Trophoblast cell (in vitro differentiated cells and primary cell): ENCODE measurements at regions not wholly inside any gene's neighbourhood (a gene's known extent, or its start where the extent isn't known, plus 50 kb on each side); places are given as distances from the start of the nearest gene placed in this dataset.

ENCODE experiments used
- DNase-seq, 2 donors: peaks; one replicate each; pipeline ENCODE4 v3.0.0-alpha.2; 2016
- H2AFZ ChIP-seq: 2 replicates; pipeline ENCODE4 v1.6.1; 2013; ENCODE audit warnings: low read length, moderate library complexity, mild to moderate bottlenecking; ENCODE audit not compliant: insufficient read depth, poor library complexity
- H2AK5ac ChIP-seq: 2 replicates; pipeline ENCODE4 v1.6.1; 2013; ENCODE audit warnings: mild to moderate bottlenecking, low read length
- H2BK120ac ChIP-seq: 2 replicates; pipeline ENCODE4 v1.6.1; 2013; ENCODE audit warnings: low read length, mild to moderate bottlenecking, moderate library complexity; ENCODE audit not compliant: insufficient read depth, poor library complexity
- H2BK12ac ChIP-seq: 2 replicates; pipeline ENCODE4 v1.6.1; 2013; ENCODE audit warnings: mild to moderate bottlenecking, low read length, moderate library complexity
- H2BK5ac ChIP-seq: 2 replicates; pipeline ENCODE4 v1.6.1; 2013; ENCODE audit warnings: low read length, low read depth, moderate library complexity, mild to moderate bottlenecking; ENCODE audit not compliant: poor library complexity
- H3K14ac ChIP-seq: 2 replicates; pipeline ENCODE4 v1.6.1; 2013; ENCODE audit warnings: mild to moderate bottlenecking, low read length
- H3K18ac ChIP-seq: 2 replicates; pipeline ENCODE4 v1.6.1; 2013; ENCODE audit warnings: mild to moderate bottlenecking, low read length
- H3K23ac ChIP-seq: 2 replicates; pipeline ENCODE4 v1.6.1; 2013; ENCODE audit warnings: low read length
- H3K27ac ChIP-seq: 2 replicates; pipeline ENCODE4 v1.5.1; 2013; ENCODE audit warnings: low read depth, mild to moderate bottlenecking, inconsistent platforms, low read length, moderate library complexity
- H3K27me3 ChIP-seq: 2 replicates; pipeline ENCODE4 v1.6.1; 2013; ENCODE audit warnings: inconsistent platforms, mild to moderate bottlenecking, low read length, moderate library complexity; ENCODE audit not compliant: insufficient read depth
- H3K36me3 ChIP-seq, 2 experiments: 1 replicate in 1 of 2; 2 replicates in 1 of 2; pipeline ENCODE4 v1.6.1; 2013; ENCODE audit warnings: low read length in 2 of 2, mild to moderate bottlenecking in 2 of 2, moderate library complexity in 1 of 2; ENCODE audit not compliant: insufficient read depth in 2 of 2, control insufficient read depth in 1 of 2
- H3K4ac ChIP-seq: 2 replicates; pipeline ENCODE4 v1.6.1; 2013; ENCODE audit warnings: low read depth, mild to moderate bottlenecking, low read length, moderate library complexity
- H3K4me1 ChIP-seq, 2 experiments: 1 replicate in 1 of 2; 2 replicates in 1 of 2; pipeline ENCODE4 v1.6.1; 2013; ENCODE audit warnings: low read length in 2 of 2, mild to moderate bottlenecking in 2 of 2, moderate library complexity in 1 of 2; ENCODE audit not compliant: insufficient read depth in 2 of 2, control insufficient read depth in 1 of 2
- H3K4me2 ChIP-seq: 2 replicates; pipeline ENCODE4 v1.6.1; 2013; ENCODE audit warnings: inconsistent platforms, mild to moderate bottlenecking, low read length, moderate library complexity
- H3K4me3 ChIP-seq: 2 replicates; pipeline ENCODE4 v1.5.1; 2013; ENCODE audit warnings: mild to moderate bottlenecking, low read depth, low read length, inconsistent platforms
- H3K79me1 ChIP-seq: one replicate; pipeline ENCODE4 v1.6.1; 2013; ENCODE audit warnings: low read length
- H3K79me2 ChIP-seq: 2 replicates; pipeline ENCODE4 v1.6.1; 2013; ENCODE audit warnings: low read length, mild to moderate bottlenecking; ENCODE audit not compliant: control insufficient read depth, insufficient read depth, poor library complexity
- H3K9ac ChIP-seq: 2 replicates; pipeline ENCODE4 v1.6.1; 2013; ENCODE audit warnings: mild to moderate bottlenecking, low read length
- H3K9me3 ChIP-seq: 2 replicates; pipeline ENCODE4 v1.6.1; 2013; ENCODE audit warnings: low read depth, mild to moderate bottlenecking, control low read depth, inconsistent platforms, low read length; ENCODE audit not compliant: insufficient read depth
- H4K12ac ChIP-seq: 2 replicates; pipeline ENCODE4 v1.6.1; 2013; ENCODE audit warnings: low read depth, mild to moderate bottlenecking, low read length, moderate library complexity
- H4K8ac ChIP-seq: 2 replicates; pipeline ENCODE4 v1.6.1; 2013; ENCODE audit warnings: low read depth, mild to moderate bottlenecking, low read length, moderate library complexity
- H4K91ac ChIP-seq: one replicate; pipeline ENCODE4 v1.6.1; 2013; ENCODE audit warnings: low read depth, mild to moderate bottlenecking, low read length, moderate library complexity
- WGBS: extraction: QIAGEN DNeasy Blood & Tissue Kit; methylation state at CpG from one replicate; pipeline ENCODE4 v1.1.7; 2013; ENCODE audit warnings: missing lambda C conversion rate; ENCODE audit not compliant: insufficient read length, insufficient coverage; ENCODE audit errors: extremely low coverage; 5-methylcytosine and 5-hydroxymethylcytosine counted together

DNA sequence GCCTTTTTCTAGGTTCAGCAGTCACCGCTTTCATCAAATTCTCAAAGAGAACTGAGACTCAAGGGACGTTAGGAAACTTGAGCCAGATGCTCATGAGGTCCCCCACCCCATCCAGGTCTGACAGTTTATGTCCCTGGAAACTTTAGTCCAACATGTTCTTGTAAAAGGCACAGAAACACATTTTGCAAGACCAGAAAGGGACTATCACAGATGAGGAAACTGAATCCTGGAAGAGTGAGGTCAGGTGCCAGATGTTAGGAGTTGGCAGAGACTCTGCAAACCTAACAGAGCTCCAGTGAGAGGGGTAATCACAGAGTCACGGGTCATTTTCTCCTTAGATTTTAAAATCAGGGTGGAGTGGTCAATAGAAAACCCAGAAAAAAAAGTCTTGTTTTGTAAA is 76.6 kb downstream of the RDH14 start:
- Histone ChIP-seq H3K9ac (no peak overlapping the region), H3K9me3 (no peaks in the 10 kb centered on the region), H3K4me1 (no peaks in the 10 kb centered on the region), H3K27ac (no peak overlapping the region), H3K79me2 (no peaks in the 10 kb centered on the region), H4K12ac (no peak overlapping the region), H2BK5ac (no peak overlapping the region), H2AFZ (no peak overlapping the region), H3K23ac (no peak overlapping the region), H3K4me2 (no peak overlapping the region), H2AK5ac (no peak overlapping the region), H3K4me3 (no peak overlapping the region), H3K36me3 (no peaks in the 10 kb centered on the region), H4K8ac (no peak overlapping the region), H3K14ac (no peak overlapping the region), H3K27me3 (no peaks in the 10 kb centered on the region), H2BK12ac (no peak overlapping the region), H4K91ac (no peak overlapping the region), H3K18ac (no peak overlapping the region), H3K79me1 (no peaks in the 10 kb centered on the region), H3K4ac (no peak overlapping the region), H2BK120ac (no peak overlapping the region)
- WGBS = no CpG with 5 or more reads among the region's 3 CpGs
- DNase-seq = no peak

- H4K12ac ChIP-seq = no peak overlapping the region
- no peak overlapping the region for H2BK12ac ChIP-seq
- H3K36me3 ChIP-seq = no peaks in the 10 kb centered on the region
- H3K4me1 ChIP-seq = no peaks in the 10 kb centered on the region
- no peaks in the 10 kb centered on the region for H3K79me1 ChIP-seq
- no peak overlapping the region for H3K4me2 ChIP-seq
- no peak overlapping the region for H2BK5ac ChIP-seq
- H2AK5ac ChIP-seq = no peak overlapping the region
- H3K4me3 ChIP-seq = no peak overlapping the region
- no peak overlapping the region for H2BK120ac ChIP-seq
- no peaks in the 10 kb centered on the region for H3K27me3 ChIP-seq
- peak in 1 of 2 donors; percentile 42 for DNase-seq
- H3K4ac ChIP-seq = no peak overlapping the region
- H3K18ac ChIP-seq = no peak overlapping the region
- H3K79me2 ChIP-seq = no peaks in the 10 kb centered on the region
- H3K9me3 ChIP-seq = no peaks in the 10 kb centered on the region
- no peak overlapping the region for H4K91ac ChIP-seq
- no peak overlapping the region for H2AFZ ChIP-seq
- no peak overlapping the region for H4K8ac ChIP-seq
- no peak overlapping the region for H3K27ac ChIP-seq
- no peak overlapping the region for H3K14ac ChIP-seq
- no peak overlapping the region for H3K23ac ChIP-seq
- no peak overlapping the region for H3K9ac ChIP-seq
Measured at GRCh38 chr2:18482666-18483065, 77.8 kb downstream of the RDH14 start.

- H4K12ac ChIP-seq = no peak overlapping the region
- H3K36me3 ChIP-seq = no peaks in the 10 kb centered on the region
- H2AK5ac ChIP-seq = no peak overlapping the region
- H4K91ac ChIP-seq = no peak overlapping the region
- no peak overlapping the region for H2BK120ac ChIP-seq
- no peak for DNase-seq
- H3K79me2 ChIP-seq = no peaks in the 10 kb centered on the region
- H3K9me3 ChIP-seq = no peaks in the 10 kb centered on the region
- no peaks in the 10 kb centered on the region for H3K79me1 ChIP-seq
- no peak overlapping the region for H3K4me2 ChIP-seq
- H2BK12ac ChIP-seq = no peak overlapping the region
- H3K27me3 ChIP-seq = no peaks in the 10 kb centered on the region
- no peak overlapping the region for H2AFZ ChIP-seq
- H3K18ac ChIP-seq = no peak overlapping the region
- H3K4ac ChIP-seq = no peak overlapping the region
- H4K8ac ChIP-seq = no peak overlapping the region
- H3K27ac ChIP-seq = no peak overlapping the region
- WGBS = no CpG with 5 or more reads among the region's 3 CpGs
- no peak overlapping the region for H3K9ac ChIP-seq
- H3K4me1 ChIP-seq = no peaks in the 10 kb centered on the region
- no peak overlapping the region for H3K14ac ChIP-seq
- H3K23ac ChIP-seq = no peak overlapping the region
- no peak overlapping the region for H3K4me3 ChIP-seq
- H2BK5ac ChIP-seq = no peak overlapping the region
Measured at GRCh38 chr2:18479947-18480369, 80.5 kb downstream of the RDH14 start.

DNA sequence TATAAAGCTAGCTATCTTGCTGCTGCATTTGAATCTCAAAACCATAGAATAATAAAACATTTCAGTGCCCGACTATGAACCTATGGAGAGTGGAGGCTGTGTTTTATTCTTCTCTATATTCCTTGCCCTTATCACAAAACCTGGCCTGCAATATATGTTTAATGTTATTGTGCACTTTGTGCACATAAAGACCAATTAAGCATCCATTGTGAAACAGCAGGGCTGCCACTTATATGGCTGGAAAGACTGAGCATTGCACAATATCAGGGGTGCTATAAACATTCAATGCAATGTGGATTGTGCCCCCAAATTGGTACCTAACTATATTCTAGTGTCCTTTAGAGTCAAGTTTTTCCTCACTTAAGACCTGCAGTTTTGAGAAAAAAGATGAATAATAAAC is 83.2 kb downstream of the RDH14 start:
- Histone ChIP-seq H3K27me3 (no peaks in the 10 kb centered on the region), H3K14ac (no peak overlapping the region), H4K12ac (no peak overlapping the region), H3K18ac (no peak overlapping the region), H4K91ac (no peak overlapping the region), H2AFZ (no peak overlapping the region), H3K36me3 (no peaks in the 10 kb centered on the region), H2BK5ac (no peak overlapping the region), H3K79me1 (no peaks in the 10 kb centered on the region), H3K4ac (no peak overlapping the region), H3K4me1 (no peaks in the 10 kb centered on the region), H2AK5ac (no peak overlapping the region), H3K4me3 (no peak overlapping the region), H3K27ac (no peak overlapping the region), H3K79me2 (no peaks in the 10 kb centered on the region), H2BK120ac (no peak overlapping the region), H2BK12ac (no peak overlapping the region), H3K9me3 (no peaks in the 10 kb centered on the region), H3K9ac (no peak overlapping the region), H3K23ac (no peak overlapping the region), H3K4me2 (no peak overlapping the region), H4K8ac (no peak overlapping the region)
- WGBS = no CpG with 5 or more reads among the region's 1 CpG
- DNase-seq = no peak
